ENCODE measurements at regions not wholly inside any gene's neighbourhood (a gene's known extent, or its start where the extent isn't known, plus 50 kb on each side); places are given as distances from the start of the nearest gene placed in this dataset.

GRCh38 chr18:63071701-63072141 is 247.8 kb downstream of the BCL2 start:
- in situ Hi-C loops (cut with MboI; ENCODE audit: low pct_unique_long_range_greater_than_20kb in 2 of 9, low sequenced_read_pairs in 9 of 9, unreplicated experiment in 9 of 9), result no loop called here
- peak overlapping the region; percentile 6 to 12 for H3K27ac ChIP-seq
- H3K4me3 ChIP-seq, result no peak overlapping the region
- peaks cover 0 to 13% of the 10 kb centered on the region in 2 donors for H3K4me1 ChIP-seq (replicated peaks in 1 of 2)
- peak in 5 of 8 experiments; percentile 84 to 95 (median 91) for ATAC-seq (replicated peaks in 6 of 8)
- 28 to 78% (median 58%) methylated on average over 2 to 5 of the region's 5 CpGs; no CpG with 5 or more reads in 3 of the 10 experiments for WGBS, 10 experiments

- no peak overlapping the region for H3K4me3 ChIP-seq
- in situ Hi-C loops (cut with MboI; ENCODE audit: low pct_unique_long_range_greater_than_20kb in 2 of 9, low sequenced_read_pairs in 9 of 9, unreplicated experiment in 9 of 9), result no loop called here
- peak in 1 of 8 experiments; percentile 34 for ATAC-seq (replicated peaks in 6 of 8)
- 0 to 92% (median 59%) methylated on average over 1 to 8 of the region's 8 CpGs; no CpG with 5 or more reads in 1 of the 10 experiments for WGBS, 10 experiments
- peaks cover 0 to 13% of the 10 kb centered on the region in 2 donors for H3K4me1 ChIP-seq (replicated peaks in 1 of 2)
- no peak overlapping the region for H3K27ac ChIP-seq
These were observed 248.6 kb downstream of the BCL2 start for GRCh38 chr18:63070767-63071502.

GRCh38 chr18:63069496-63069895 is 250.1 kb downstream of the BCL2 start:
- no peak overlapping the region for H3K4me3 ChIP-seq
- H3K27ac ChIP-seq, result no peak overlapping the region
- in situ Hi-C loops (cut with MboI; ENCODE audit: low pct_unique_long_range_greater_than_20kb in 2 of 9, low sequenced_read_pairs in 9 of 9, unreplicated experiment in 9 of 9), result no loop called here
- WGBS, 10 experiments, result 20 to 100% (median 78%) methylated on average over 1 to 3 of the region's 3 CpGs; no CpG with 5 or more reads in 3 of the 10 experiments
- H3K4me1 ChIP-seq (replicated peaks in 1 of 2), result peaks cover 0 to 13% of the 10 kb centered on the region in 2 donors
- ATAC-seq (replicated peaks in 6 of 8), result no peak

- in situ Hi-C loops (cut with MboI; ENCODE audit: low pct_unique_long_range_greater_than_20kb in 2 of 9, low sequenced_read_pairs in 9 of 9, unreplicated experiment in 9 of 9), result no loop called here
- Histone ChIP-seq H3K27ac (no peak overlapping the region), H3K4me1 (replicated peaks in 1 of 2) (peaks cover 0 to 13% of the 10 kb centered on the region in 2 donors), H3K4me3 (no peak overlapping the region)
- no peak for ATAC-seq (replicated peaks in 6 of 8)
- 13 to 100% (median 81%) methylated on average over 1 to 2 of the region's 2 CpGs; no CpG with 5 or more reads in 4 of the 10 experiments for WGBS, 10 experiments
These were observed 251.6 kb downstream of the BCL2 start for GRCh38 chr18:63067939-63068338.

- Histone ChIP-seq H3K4me1 (replicated peaks in 1 of 2) (no peaks in the 10 kb centered on the region), H3K27ac (no peak overlapping the region), H3K4me3 (no peak overlapping the region)
- ATAC-seq (replicated peaks in 6 of 8), result no peak
- in situ Hi-C loops (cut with MboI; ENCODE audit: low pct_unique_long_range_greater_than_20kb in 2 of 9, low sequenced_read_pairs in 9 of 9, unreplicated experiment in 9 of 9), result no loop called here
- 56 to 91% (median 82%) methylated on average over 1 to 10 of the region's 10 CpGs; no CpG with 5 or more reads in 2 of the 10 experiments for WGBS, 10 experiments
These were observed 254.4 kb downstream of the BCL2 start for GRCh38 chr18:63065172-63065571.

GRCh38 chr18:63063171-63063570 is 256.4 kb downstream of the BCL2 start:
- in situ Hi-C loops (cut with MboI; ENCODE audit: low pct_unique_long_range_greater_than_20kb in 2 of 9, low sequenced_read_pairs in 9 of 9, unreplicated experiment in 9 of 9), result no loop called here
- Histone ChIP-seq H3K27ac (no peak overlapping the region), H3K4me3 (no peak overlapping the region), H3K4me1 (replicated peaks in 1 of 2) (no peaks in the 10 kb centered on the region)
- 20 to 100% (median 73%) methylated on average over 1 to 10 of the region's 10 CpGs; no CpG with 5 or more reads in 1 of the 10 experiments for WGBS, 10 experiments
- peak in 3 of 8 experiments; percentile 66 to 96 (median 85) for ATAC-seq (replicated peaks in 6 of 8)

DNA sequence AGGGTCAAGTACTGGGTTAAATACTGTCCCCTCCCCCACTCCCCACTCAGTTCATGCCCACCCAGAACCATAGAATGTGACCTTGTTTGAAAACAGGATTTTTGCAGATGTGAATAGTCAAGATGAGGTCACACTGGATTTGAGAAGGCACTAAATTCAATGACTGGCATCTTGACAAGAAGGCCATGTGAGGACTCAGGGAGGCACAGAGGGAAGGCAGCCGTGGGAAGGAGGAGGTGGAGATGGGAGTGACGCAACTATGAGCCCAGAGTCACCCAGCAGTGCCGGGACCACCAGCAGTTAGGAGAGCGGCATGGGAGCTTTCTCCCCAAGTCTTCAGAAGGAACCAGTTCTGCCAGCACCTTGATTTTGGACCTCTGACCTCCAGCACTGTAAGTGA is 257.3 kb downstream of the BCL2 start:
- H3K4me3 ChIP-seq, result no peak overlapping the region
- WGBS, 10 experiments, result 60 to 100% (median 86%) methylated on average over 1 to 4 of the region's 4 CpGs; no CpG with 5 or more reads in 6 of the 10 experiments
- H3K4me1 ChIP-seq (replicated peaks in 1 of 2), result no peaks in the 10 kb centered on the region
- ATAC-seq (replicated peaks in 6 of 8), result peak in 1 of 8 experiments; percentile 29
- H3K27ac ChIP-seq, result no peak overlapping the region
- in situ Hi-C loops (cut with MboI; ENCODE audit: low pct_unique_long_range_greater_than_20kb in 2 of 9, low sequenced_read_pairs in 9 of 9, unreplicated experiment in 9 of 9), result no loop called here

GRCh38 chr18:63061303-63061702 is 258.3 kb downstream of the BCL2 start:
- H3K4me1 ChIP-seq (replicated peaks in 1 of 2), result no peaks in the 10 kb centered on the region
- in situ Hi-C loops (cut with MboI; ENCODE audit: low pct_unique_long_range_greater_than_20kb in 2 of 9, low sequenced_read_pairs in 9 of 9, unreplicated experiment in 9 of 9), result no loop called here
- no peak overlapping the region for H3K4me3 ChIP-seq
- 29 to 96% (median 61%) methylated on average over 3 to 6 of the region's 6 CpGs; no CpG with 5 or more reads in 1 of the 10 experiments for WGBS, 10 experiments
- no peak for ATAC-seq (replicated peaks in 6 of 8)
- H3K27ac ChIP-seq, result no peak overlapping the region

- in situ Hi-C loops (cut with MboI; ENCODE audit: low pct_unique_long_range_greater_than_20kb in 2 of 9, low sequenced_read_pairs in 9 of 9, unreplicated experiment in 9 of 9), result no loop called here
- no peak for ATAC-seq (replicated peaks in 6 of 8)
- 20 to 100% (median 72%) methylated on average over 1 to 3 of the region's 4 CpGs; no CpG with 5 or more reads in 7 of the 10 experiments for WGBS, 10 experiments
These were observed 261.0 kb downstream of the BCL2 start for GRCh38 chr18:63058521-63058920.

DNA sequence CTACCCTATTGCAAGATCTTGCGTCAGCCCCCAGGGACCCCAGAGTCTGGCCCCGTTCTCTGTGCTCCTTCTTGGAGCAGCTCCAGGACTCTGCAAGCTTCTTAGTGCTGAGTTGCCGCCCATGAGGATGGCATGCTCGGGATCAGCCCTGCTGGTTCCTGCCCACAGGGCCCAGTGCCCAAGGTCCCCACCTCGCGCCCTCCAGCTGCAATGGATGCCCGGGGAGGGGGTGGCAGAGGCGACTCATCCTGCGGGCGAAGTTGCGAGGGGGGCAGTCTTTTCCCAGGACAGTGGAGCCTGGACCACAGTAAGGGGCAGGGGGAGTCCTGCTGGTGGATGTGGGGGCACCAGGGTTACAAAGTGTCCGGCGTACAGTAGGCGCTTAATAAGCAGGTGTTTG is 261.9 kb downstream of the BCL2 start:
- Histone ChIP-seq H3K4me3 (no peak overlapping the region), H3K27ac (no peak overlapping the region), H3K4me1 (replicated peaks in 1 of 2) (peaks cover 2 to 5% of the 10 kb centered on the region in 2 donors)
- WGBS, 10 experiments, result 100% methylated on average over 1 of the region's 14 CpGs; no CpG with 5 or more reads in 8 of the 10 experiments
- in situ Hi-C loops (cut with MboI; ENCODE audit: low pct_unique_long_range_greater_than_20kb in 2 of 9, low sequenced_read_pairs in 9 of 9, unreplicated experiment in 9 of 9), result no loop called here
- no peak for ATAC-seq (replicated peaks in 6 of 8)

More at GRCh38 chr18:63058521-63058920, 261.0 kb downstream of the BCL2 start:
- no peak overlapping the region for H3K27ac ChIP-seq
- no peak overlapping the region for H3K4me3 ChIP-seq
- peaks cover 2 to 5% of the 10 kb centered on the region in 2 donors for H3K4me1 ChIP-seq (replicated peaks in 1 of 2)

DNA sequence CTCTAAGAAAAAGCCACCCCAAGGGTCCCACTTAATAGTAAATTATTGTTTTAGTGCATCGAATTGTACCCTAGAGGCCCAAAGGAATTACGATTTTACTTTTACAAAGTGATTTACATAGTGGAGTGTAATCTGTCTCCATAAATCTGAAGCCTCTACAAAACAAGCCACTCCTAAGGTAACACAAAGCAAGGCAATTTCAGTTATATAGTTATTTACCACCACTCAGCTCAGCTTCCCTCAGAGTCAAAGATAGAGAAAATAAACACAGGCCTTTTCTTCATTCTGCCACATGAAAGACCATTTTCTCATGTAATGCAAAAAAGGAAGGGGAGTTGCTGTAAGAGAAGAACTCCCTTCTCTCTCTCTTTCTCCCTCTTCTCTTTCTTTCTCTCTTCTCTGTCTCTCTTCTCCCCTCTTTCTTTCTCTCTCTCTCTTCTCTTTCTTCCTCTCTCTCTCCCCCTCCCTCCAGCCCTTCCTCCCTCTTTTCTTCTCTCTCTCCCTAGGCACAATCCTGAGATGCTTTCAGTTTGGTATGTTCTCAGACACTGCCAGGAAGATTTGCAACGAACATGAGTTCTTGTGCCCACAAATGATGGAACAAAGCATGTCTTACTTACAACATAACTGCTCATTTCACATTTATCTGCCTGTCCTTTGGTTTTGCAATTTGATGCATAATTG is 264.5 kb downstream of the BCL2 start:
- in situ Hi-C loops (cut with MboI; ENCODE audit: low pct_unique_long_range_greater_than_20kb in 2 of 9, low sequenced_read_pairs in 9 of 9, unreplicated experiment in 9 of 9), result no loop called here
- Histone ChIP-seq H3K4me3 (no peak overlapping the region), H3K4me1 (replicated peaks in 1 of 2) (peaks cover 2 to 5% of the 10 kb centered on the region in 2 donors), H3K27ac (no peak overlapping the region)
- peak in 3 of 8 experiments; percentile 23 to 29 (median 27) for ATAC-seq (replicated peaks in 6 of 8)
- 0 to 71% (median 24%) methylated on average over 1 to 3 of the region's 3 CpGs for WGBS, 10 experiments

- ATAC-seq (replicated peaks in 6 of 8), result peak in 2 of 8 experiments; percentile 59 to 66
- Histone ChIP-seq H3K27ac (no peak overlapping the region), H3K4me1 (replicated peaks in 1 of 2) (peaks cover 2 to 5% of the 10 kb centered on the region in 2 donors), H3K4me3 (no peak overlapping the region)
- 0 to 96% (median 75%) methylated on average over 1 to 3 of the region's 3 CpGs for WGBS, 10 experiments
- in situ Hi-C loops (cut with MboI; ENCODE audit: low pct_unique_long_range_greater_than_20kb in 2 of 9, low sequenced_read_pairs in 9 of 9, unreplicated experiment in 9 of 9), result no loop called here
These were observed 267.6 kb downstream of the BCL2 start for GRCh38 chr18:63051928-63052327.
